ENCODE measurements at regions not wholly inside any gene's neighbourhood (a gene's known extent, or its start where the extent isn't known, plus 50 kb on each side); places are given as distances from the start of the nearest gene placed in this dataset.
"Not testable (repeated sequence)": the region's sequence is repeated elsewhere in the genome, so short reads cannot be mapped to it uniquely, and the experiment has no call there.

DNA sequence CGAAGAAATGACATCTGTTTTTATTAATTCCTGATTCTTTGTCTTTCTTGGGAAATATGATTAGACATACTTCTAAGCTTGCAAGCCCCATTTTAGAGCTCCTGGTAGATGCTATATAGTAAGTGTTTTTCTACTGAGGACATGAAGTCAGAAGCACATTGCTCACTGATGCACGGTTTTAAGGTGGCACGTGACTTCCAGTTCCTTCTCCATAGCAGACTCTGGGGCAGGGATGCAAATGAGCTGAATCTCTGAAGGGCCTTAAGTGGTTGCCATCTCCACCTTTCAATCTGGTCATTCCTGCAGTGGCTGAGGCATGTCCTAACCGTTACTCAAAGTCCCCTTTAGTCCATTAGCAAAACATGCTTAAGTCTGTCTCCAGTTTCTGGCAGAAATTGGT lies 421.2 kb upstream of the HTR1E start:
- WGBS (ENCODE audit: insufficient coverage), result 62% methylated on average over 3 of the region's 4 CpGs
- H3K4me1 ChIP-seq (ENCODE audit: control insufficient read depth in 1 of 2, extremely low read depth in 1 of 2, insufficient read depth in 2 of 2, low read length in 2 of 2), result no peaks in the 10 kb centered on the region
- H3K4me3 ChIP-seq (ENCODE audit: control insufficient read depth in 1 of 2, extremely low read depth in 1 of 2, low read length in 1 of 2), result no peak overlapping the region
- ChIA-PET CTCF (no interaction called here), POLR2A (no interaction called here)
- Mint-ChIP-seq H3K9me3 (peaks cover 0 to 7% (median 5%) of the 10 kb centered on the region in 3 donors), H3K27me3 (no peaks in the 10 kb centered on the region), H3K4me1 (no peaks in the 10 kb centered on the region), H3K4me3 (no peak overlapping the region), H3K36me3 (no peaks in the 10 kb centered on the region), H3K27ac (no peak overlapping the region)
- no peaks in the 10 kb centered on the region for H3K27me3 ChIP-seq (replicated peaks in 1 of 2; ENCODE audit: control insufficient read depth in 2 of 2, extremely low read depth in 1 of 2, insufficient read depth in 2 of 2, low read length in 1 of 2)
- H3K36me3 ChIP-seq (ENCODE audit: control insufficient read depth in 2 of 2, extremely low read depth in 1 of 2, insufficient read depth in 1 of 2, low read length in 1 of 2), result no peaks in the 10 kb centered on the region
- H3K9me3 ChIP-seq, result no peaks in the 10 kb centered on the region
- no peak for DNase-seq
- ATAC-seq (replicated peaks in 1 of 4), result no peak
- no peak overlapping the region for H3K27ac ChIP-seq (ENCODE audit: low read length)

DNA sequence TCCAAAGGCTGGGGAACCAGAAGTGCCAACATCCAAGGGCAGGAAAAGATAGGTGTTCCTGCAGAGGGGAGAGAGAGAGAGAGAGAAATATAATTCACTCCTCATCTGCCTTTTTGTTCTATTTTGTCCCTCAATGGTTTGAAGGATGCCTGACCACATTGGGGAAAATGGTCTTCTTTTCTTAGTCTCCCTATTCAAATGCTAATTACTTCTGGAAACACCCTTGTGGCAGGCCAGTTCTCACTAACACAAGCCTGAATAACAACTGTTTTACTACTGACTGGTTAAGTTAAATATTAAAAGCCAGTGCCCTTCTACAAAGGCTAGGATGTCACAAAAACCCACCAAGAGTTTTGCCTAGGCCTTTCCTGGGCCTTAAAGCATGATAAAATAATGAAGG lies 425.4 kb upstream of the HTR1E start:
- ATAC-seq (replicated peaks in 1 of 4) (no peak), DNase-seq (no peak)
- Histone ChIP-seq H3K36me3 (ENCODE audit: control insufficient read depth in 2 of 2, extremely low read depth in 1 of 2, insufficient read depth in 1 of 2, low read length in 1 of 2) (no peaks in the 10 kb centered on the region), H3K27ac (ENCODE audit: low read length) (no peak overlapping the region), H3K27me3 (replicated peaks in 1 of 2; ENCODE audit: control insufficient read depth in 2 of 2, extremely low read depth in 1 of 2, insufficient read depth in 2 of 2, low read length in 1 of 2) (no peaks in the 10 kb centered on the region), H3K4me3 (ENCODE audit: control insufficient read depth in 1 of 2, extremely low read depth in 1 of 2, low read length in 1 of 2) (no peak overlapping the region), H3K9me3 (no peaks in the 10 kb centered on the region), H3K4me1 (ENCODE audit: control insufficient read depth in 1 of 2, extremely low read depth in 1 of 2, insufficient read depth in 2 of 2, low read length in 2 of 2) (no peaks in the 10 kb centered on the region)
- no peaks in the 10 kb centered on the region for H3K4me1 Mint-ChIP-seq
- no peak overlapping the region for H3K4me3 Mint-ChIP-seq
- POLR2A ChIA-PET, result no interaction called here
- H3K27me3 Mint-ChIP-seq, result no peaks in the 10 kb centered on the region
- H3K36me3 Mint-ChIP-seq, result no peaks in the 10 kb centered on the region
- CTCF ChIA-PET, result no interaction called here
- peaks cover 0 to 11% (median 6%) of the 10 kb centered on the region in 3 donors for H3K9me3 Mint-ChIP-seq
- H3K27ac Mint-ChIP-seq, result no peak overlapping the region

DNA sequence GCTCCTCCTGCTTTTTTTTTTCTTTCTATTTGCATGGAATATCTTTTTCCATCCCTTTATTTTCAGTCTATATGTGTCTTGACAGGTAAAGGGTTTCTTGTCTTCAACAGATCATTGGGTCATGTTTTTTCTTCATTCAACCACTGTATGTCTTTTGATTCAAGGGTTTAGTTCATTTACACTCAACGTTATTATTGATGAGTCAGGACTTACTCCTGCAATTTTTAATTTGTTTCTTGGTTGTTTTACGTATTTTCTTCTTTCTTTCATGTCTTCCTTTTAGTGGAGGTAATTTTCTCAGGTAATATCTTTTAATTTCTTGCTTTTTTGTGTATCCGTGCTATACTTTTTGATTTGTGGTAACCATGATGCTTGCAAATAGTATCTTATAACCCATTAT lies 429.1 kb upstream of the HTR1E start:
- DNase-seq, result no peak
- Histone ChIP-seq H3K27me3 (replicated peaks in 1 of 2; ENCODE audit: control insufficient read depth in 2 of 2, extremely low read depth in 1 of 2, insufficient read depth in 2 of 2, low read length in 1 of 2) (no peaks in the 10 kb centered on the region), H3K4me1 (ENCODE audit: control insufficient read depth in 1 of 2, extremely low read depth in 1 of 2, insufficient read depth in 2 of 2, low read length in 2 of 2) (no peaks in the 10 kb centered on the region), H3K36me3 (ENCODE audit: control insufficient read depth in 2 of 2, extremely low read depth in 1 of 2, insufficient read depth in 1 of 2, low read length in 1 of 2) (no peaks in the 10 kb centered on the region), H3K4me3 (ENCODE audit: control insufficient read depth in 1 of 2, extremely low read depth in 1 of 2, low read length in 1 of 2) (no peak overlapping the region), H3K9me3 (no peaks in the 10 kb centered on the region), H3K27ac (ENCODE audit: low read length) (no peak overlapping the region)
- Mint-ChIP-seq H3K9me3 (peaks cover 0 to 11% (median 10%) of the 10 kb centered on the region in 3 donors), H3K36me3 (no peaks in the 10 kb centered on the region), H3K4me3 (no peak overlapping the region), H3K27ac (no peak overlapping the region), H3K27me3 (no peaks in the 10 kb centered on the region), H3K4me1 (no peaks in the 10 kb centered on the region)
- WGBS (ENCODE audit: insufficient coverage), result no CpG with 5 or more reads among the region's 3 CpGs
- no peak for ATAC-seq (replicated peaks in 1 of 4)
- ChIA-PET POLR2A (no interaction called here), CTCF (no interaction called here)

DNA sequence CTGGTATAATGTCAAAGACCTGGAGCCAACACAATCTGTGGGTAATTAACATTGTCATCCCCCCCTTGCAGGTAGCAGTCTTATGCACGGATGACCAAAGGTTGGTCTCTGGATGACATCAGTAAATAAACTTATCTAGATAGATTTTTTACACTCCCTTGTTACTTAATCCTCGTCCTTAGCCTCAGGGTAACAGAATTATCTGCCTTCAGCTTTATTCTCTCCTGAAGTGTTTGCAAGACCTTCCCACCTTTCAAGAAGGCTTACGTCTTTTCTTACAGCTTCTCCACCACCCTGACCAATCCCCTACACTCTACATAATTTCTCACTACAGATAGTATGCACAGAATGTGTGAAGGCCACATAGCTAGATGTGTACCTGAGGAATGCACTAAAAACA lies 434.8 kb upstream of the HTR1E start:
- Histone ChIP-seq H3K27ac (ENCODE audit: low read length) (no peak overlapping the region), H3K27me3 (replicated peaks in 1 of 2; ENCODE audit: control insufficient read depth in 2 of 2, extremely low read depth in 1 of 2, insufficient read depth in 2 of 2, low read length in 1 of 2) (no peaks in the 10 kb centered on the region), H3K36me3 (ENCODE audit: control insufficient read depth in 2 of 2, extremely low read depth in 1 of 2, insufficient read depth in 1 of 2, low read length in 1 of 2) (no peaks in the 10 kb centered on the region), H3K9me3 (no peaks in the 10 kb centered on the region), H3K4me3 (ENCODE audit: control insufficient read depth in 1 of 2, extremely low read depth in 1 of 2, low read length in 1 of 2) (no peak overlapping the region), H3K4me1 (ENCODE audit: control insufficient read depth in 1 of 2, extremely low read depth in 1 of 2, insufficient read depth in 2 of 2, low read length in 2 of 2) (no peaks in the 10 kb centered on the region)
- peaks cover 7 to 23% (median 15%) of the 10 kb centered on the region in 3 donors for H3K9me3 Mint-ChIP-seq
- H3K4me3 Mint-ChIP-seq, result no peak overlapping the region
- H3K27me3 Mint-ChIP-seq, result no peaks in the 10 kb centered on the region
- no peak for ATAC-seq (replicated peaks in 1 of 4)
- CTCF ChIA-PET, result no interaction called here
- H3K36me3 Mint-ChIP-seq, result no peaks in the 10 kb centered on the region
- no peaks in the 10 kb centered on the region for H3K4me1 Mint-ChIP-seq
- POLR2A ChIA-PET, result no interaction called here
- DNase-seq, result no peak
- 52% methylated on average over 2 of the region's 3 CpGs for WGBS (ENCODE audit: insufficient coverage)
- H3K27ac Mint-ChIP-seq, result no peak overlapping the region

DNA sequence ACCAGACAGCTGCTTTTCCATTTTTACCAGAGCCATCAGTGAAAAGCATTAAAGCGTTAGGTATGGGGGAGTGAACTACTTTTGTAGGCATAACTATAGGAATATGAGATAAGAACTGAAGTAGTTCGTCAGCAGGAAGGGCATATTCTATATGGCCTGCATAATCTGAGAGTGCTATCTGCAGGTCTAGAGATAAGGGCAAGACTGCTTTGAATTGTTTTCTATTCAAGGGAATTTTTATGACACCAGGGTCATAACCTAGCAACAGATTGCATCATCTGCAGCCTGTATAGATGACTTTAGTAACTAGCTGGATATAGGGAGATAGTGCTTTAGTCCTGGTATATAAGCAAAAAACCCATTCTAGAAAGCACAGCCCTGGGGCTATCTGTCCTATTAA lies 437.3 kb upstream of the HTR1E start:
- H3K36me3 Mint-ChIP-seq, result no peaks in the 10 kb centered on the region
- WGBS (ENCODE audit: insufficient coverage), result 64% methylated on average over 2 of the region's 2 CpGs
- no peaks in the 10 kb centered on the region for H3K36me3 ChIP-seq (ENCODE audit: control insufficient read depth in 2 of 2, extremely low read depth in 1 of 2, insufficient read depth in 1 of 2, low read length in 1 of 2)
- peaks cover 7 to 35% (median 15%) of the 10 kb centered on the region in 3 donors for H3K9me3 Mint-ChIP-seq
- POLR2A ChIA-PET, result no interaction called here
- H3K27ac Mint-ChIP-seq, result no peak overlapping the region
- H3K4me3 Mint-ChIP-seq, result no peak overlapping the region
- ATAC-seq (replicated peaks in 1 of 4) (no peak), DNase-seq (no peak)
- no peaks in the 10 kb centered on the region for H3K4me1 Mint-ChIP-seq
- H3K9me3 ChIP-seq, result no peaks in the 10 kb centered on the region
- H3K27ac ChIP-seq (ENCODE audit: low read length), result no peak overlapping the region
- H3K27me3 ChIP-seq (replicated peaks in 1 of 2; ENCODE audit: control insufficient read depth in 2 of 2, extremely low read depth in 1 of 2, insufficient read depth in 2 of 2, low read length in 1 of 2), result no peaks in the 10 kb centered on the region
- H3K4me3 ChIP-seq (ENCODE audit: control insufficient read depth in 1 of 2, extremely low read depth in 1 of 2, low read length in 1 of 2), result no peak overlapping the region
- H3K4me1 ChIP-seq (ENCODE audit: control insufficient read depth in 1 of 2, extremely low read depth in 1 of 2, insufficient read depth in 2 of 2, low read length in 2 of 2), result no peaks in the 10 kb centered on the region
- no peaks in the 10 kb centered on the region for H3K27me3 Mint-ChIP-seq
- CTCF ChIA-PET, result no interaction called here

DNA sequence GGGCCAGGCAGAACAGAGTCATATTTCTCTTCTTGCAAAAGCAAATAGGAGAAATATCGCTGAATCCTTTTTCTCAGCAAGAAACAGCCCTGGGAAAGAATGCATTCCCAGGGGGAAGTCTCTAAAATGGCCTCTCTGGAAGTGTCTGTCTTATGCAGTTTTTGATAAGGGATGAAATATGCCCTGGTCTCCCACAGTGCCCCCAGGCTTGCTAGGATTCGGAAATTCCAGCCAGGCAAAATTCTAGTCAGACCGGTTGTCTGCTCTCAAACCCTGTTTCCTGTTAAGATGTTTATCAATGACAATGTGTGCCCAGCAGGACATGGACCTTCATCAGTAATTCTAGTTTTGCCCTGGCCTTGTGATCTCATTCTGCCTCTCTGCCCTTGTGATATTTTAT lies 448.3 kb upstream of the HTR1E start:
- H3K9me3 Mint-ChIP-seq, result peaks cover 12 to 29% (median 19%) of the 10 kb centered on the region in 3 donors
- H3K4me1 Mint-ChIP-seq; H3K4me3 Mint-ChIP-seq; DNase-seq; H3K36me3 Mint-ChIP-seq; H3K27me3 ChIP-seq (replicated peaks in 1 of 2; ENCODE audit: control insufficient read depth in 2 of 2, extremely low read depth in 1 of 2, insufficient read depth in 2 of 2, low read length in 1 of 2); H3K4me3 ChIP-seq (ENCODE audit: control insufficient read depth in 1 of 2, extremely low read depth in 1 of 2, low read length in 1 of 2); ATAC-seq (replicated peaks in 1 of 4); H3K27me3 Mint-ChIP-seq; POLR2A ChIA-PET; H3K27ac ChIP-seq (ENCODE audit: low read length); H3K36me3 ChIP-seq (ENCODE audit: control insufficient read depth in 2 of 2, extremely low read depth in 1 of 2, insufficient read depth in 1 of 2, low read length in 1 of 2); H3K9me3 ChIP-seq; H3K4me1 ChIP-seq (ENCODE audit: control insufficient read depth in 1 of 2, extremely low read depth in 1 of 2, insufficient read depth in 2 of 2, low read length in 2 of 2); CTCF ChIA-PET; H3K27ac Mint-ChIP-seq: not testable (repeated sequence)
- 57% methylated on average over 3 of the region's 3 CpGs for WGBS (ENCODE audit: insufficient coverage)

DNA sequence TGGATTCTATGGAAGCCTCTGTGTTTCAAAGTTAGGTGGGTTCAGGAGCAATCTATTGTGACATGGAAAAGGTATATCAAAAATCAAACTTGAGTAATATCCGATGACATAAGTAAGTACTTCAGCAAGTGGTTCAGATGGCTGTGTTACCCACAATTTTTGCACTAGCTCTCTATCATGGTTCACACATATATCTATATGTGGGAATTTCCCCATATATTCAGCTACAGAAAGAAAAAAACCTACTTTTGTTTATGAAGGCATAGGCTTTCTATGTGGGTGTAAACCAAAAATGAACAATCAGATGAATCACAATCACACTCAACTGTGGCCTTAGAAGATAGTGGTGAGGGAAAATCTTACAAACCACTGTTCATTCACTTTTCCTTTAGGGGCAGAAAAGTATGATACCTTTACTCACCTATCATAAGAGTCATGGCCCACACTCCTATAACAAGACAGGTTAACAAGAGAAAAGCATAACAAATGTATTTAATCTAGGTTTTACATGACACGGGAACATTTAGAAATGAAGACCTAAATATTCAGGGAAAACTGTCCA lies 449.6 kb upstream of the HTR1E start:
- Mint-ChIP-seq H3K27me3 (no peaks in the 10 kb centered on the region), H3K9me3 (peaks cover 12 to 22% (median 19%) of the 10 kb centered on the region in 3 donors), H3K4me3 (no peak overlapping the region), H3K27ac (no peak overlapping the region), H3K36me3 (no peaks in the 10 kb centered on the region), H3K4me1 (no peaks in the 10 kb centered on the region)
- DNase-seq (no peak), ATAC-seq (replicated peaks in 1 of 4) (no peak)
- Histone ChIP-seq H3K4me3 (ENCODE audit: control insufficient read depth in 1 of 2, extremely low read depth in 1 of 2, low read length in 1 of 2) (no peak overlapping the region), H3K36me3 (ENCODE audit: control insufficient read depth in 2 of 2, extremely low read depth in 1 of 2, insufficient read depth in 1 of 2, low read length in 1 of 2) (no peaks in the 10 kb centered on the region), H3K9me3 (no peaks in the 10 kb centered on the region), H3K27ac (ENCODE audit: low read length) (no peak overlapping the region), H3K27me3 (replicated peaks in 1 of 2; ENCODE audit: control insufficient read depth in 2 of 2, extremely low read depth in 1 of 2, insufficient read depth in 2 of 2, low read length in 1 of 2) (no peaks in the 10 kb centered on the region), H3K4me1 (ENCODE audit: control insufficient read depth in 1 of 2, extremely low read depth in 1 of 2, insufficient read depth in 2 of 2, low read length in 2 of 2) (no peaks in the 10 kb centered on the region)
- 100% methylated on average over 1 of the region's 2 CpGs for WGBS (ENCODE audit: insufficient coverage)
- CTCF ChIA-PET, result no interaction called here
- POLR2A ChIA-PET, result no interaction called here
